ENCODE measurements at regions not wholly inside any gene's neighbourhood (a gene's known extent, or its start where the extent isn't known, plus 50 kb on each side); places are given as distances from the start of the nearest gene placed in this dataset.
A peak's percentile ranks its signal among the peaks of the same experiment; 100 is the strongest.

DNA sequence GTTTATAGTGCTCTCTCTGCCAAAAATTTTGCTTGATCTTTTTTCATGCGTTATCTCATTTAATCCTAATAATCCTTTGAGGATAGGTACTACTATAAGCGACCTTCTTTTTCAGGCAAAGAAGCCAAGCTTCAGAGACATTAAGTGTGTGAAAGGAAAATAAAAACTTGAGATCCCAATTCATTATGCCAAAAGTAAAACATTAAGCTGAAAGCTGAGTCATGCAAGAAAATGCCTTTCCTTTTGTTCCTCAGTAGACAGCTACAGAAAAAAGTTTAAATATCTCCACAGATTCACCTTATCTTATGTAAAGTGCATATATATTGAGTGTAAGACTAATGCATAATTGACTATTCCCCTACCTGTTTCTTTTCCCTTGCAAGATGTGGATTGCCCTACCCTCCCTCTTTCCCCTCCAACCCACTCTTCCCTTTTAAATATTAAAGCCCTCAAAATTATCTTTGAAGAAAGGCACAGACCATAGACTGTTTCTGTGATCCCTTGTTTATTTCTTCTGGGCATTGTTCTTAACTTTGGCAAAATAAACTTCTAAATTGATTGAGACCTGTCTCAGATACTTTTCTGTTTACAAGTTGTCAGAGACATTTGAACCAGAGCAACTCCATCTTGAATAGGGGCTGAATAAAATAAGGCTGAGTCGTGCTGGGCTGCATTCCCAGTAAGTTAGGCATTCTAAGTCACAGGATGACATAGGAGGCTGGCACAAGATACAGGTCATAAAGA is 1139.9 kb upstream of the LRRN3 start:
- TF ChIP-seq, protein P1, sequence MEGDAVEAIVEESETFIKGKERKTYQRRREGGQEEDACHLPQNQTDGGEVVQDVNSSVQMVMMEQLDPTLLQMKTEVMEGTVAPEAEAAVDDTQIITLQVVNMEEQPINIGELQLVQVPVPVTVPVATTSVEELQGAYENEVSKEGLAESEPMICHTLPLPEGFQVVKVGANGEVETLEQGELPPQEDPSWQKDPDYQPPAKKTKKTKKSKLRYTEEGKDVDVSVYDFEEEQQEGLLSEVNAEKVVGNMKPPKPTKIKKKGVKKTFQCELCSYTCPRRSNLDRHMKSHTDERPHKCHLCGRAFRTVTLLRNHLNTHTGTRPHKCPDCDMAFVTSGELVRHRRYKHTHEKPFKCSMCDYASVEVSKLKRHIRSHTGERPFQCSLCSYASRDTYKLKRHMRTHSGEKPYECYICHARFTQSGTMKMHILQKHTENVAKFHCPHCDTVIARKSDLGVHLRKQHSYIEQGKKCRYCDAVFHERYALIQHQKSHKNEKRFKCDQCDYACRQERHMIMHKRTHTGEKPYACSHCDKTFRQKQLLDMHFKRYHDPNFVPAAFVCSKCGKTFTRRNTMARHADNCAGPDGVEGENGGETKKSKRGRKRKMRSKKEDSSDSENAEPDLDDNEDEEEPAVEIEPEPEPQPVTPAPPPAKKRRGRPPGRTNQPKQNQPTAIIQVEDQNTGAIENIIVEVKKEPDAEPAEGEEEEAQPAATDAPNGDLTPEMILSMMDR (IDR thresholded peaks at IDR 0.05; ENCODE audit: insufficient read depth, low read length, severe bottlenecking): no peak
- Histone ChIP-seq H3K4me3 (ENCODE audit: low read depth, low read length) (no peak overlapping the region), H3K36me3 (ENCODE audit: control insufficient read depth, insufficient read depth, low read length) (no peaks in the 10 kb centered on the region), H3K27me3 (ENCODE audit: control insufficient read depth, insufficient read depth, low read length) (no peaks in the 10 kb centered on the region)
- FAIRE-seq (no peak), DNase-seq (ENCODE audit: low read depth) (no peak)

DNA sequence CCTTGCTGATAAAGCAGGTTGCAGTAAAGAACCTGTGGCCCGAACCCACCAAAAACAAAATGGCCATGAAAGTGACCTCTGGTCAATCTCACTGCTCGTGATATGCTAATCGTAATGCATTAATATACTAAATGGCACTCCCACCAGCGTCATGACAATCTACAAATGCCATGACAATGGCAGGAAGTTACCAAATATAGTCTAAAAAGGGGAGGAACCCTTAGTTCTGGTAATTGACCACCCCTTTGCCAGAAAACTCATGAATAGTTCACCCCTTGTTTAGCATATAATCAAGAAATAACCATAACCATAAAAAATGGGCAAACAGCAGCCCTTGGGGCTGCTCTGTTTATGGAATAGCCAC is 1139.4 kb upstream of the LRRN3 start:
- FAIRE-seq: no peak
- H3K36me3 ChIP-seq (ENCODE audit: control insufficient read depth, insufficient read depth, low read length): no peaks in the 10 kb centered on the region

DNA sequence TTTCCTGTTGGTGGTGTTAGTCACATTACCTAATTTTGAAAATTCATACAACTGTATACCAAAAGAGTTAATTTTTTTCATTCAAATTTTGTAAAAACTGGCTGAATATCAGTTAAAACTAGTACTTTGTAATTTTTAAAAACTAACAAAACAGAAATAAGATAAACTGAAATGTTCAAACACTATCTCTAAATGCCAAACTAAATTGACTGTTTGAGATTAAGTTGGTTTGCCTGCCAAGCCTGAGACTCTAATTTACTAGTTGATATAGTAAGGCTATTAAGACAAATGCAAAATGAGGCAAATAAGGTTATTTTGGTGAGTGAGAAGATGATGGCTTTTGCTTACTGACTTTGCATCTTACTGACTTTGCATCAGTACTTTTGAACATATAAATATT is 1134.9 kb upstream of the LRRN3 start:
- Histone ChIP-seq H3K27me3 (ENCODE audit: control insufficient read depth, insufficient read depth, low read length) (no peaks in the 10 kb centered on the region), H3K36me3 (ENCODE audit: control insufficient read depth, insufficient read depth, low read length) (no peaks in the 10 kb centered on the region), H3K4me3 (ENCODE audit: low read depth, low read length) (no peak overlapping the region)
- DNase-seq (ENCODE audit: low read depth): no peak
- TF ChIP-seq, protein P1 (IDR thresholded peaks at IDR 0.05; ENCODE audit: insufficient read depth, low read length, severe bottlenecking): no peak
- FAIRE-seq: no peak

More for the DNA sequence above, 1139.4 kb upstream of the LRRN3 start:
- no peaks in the 10 kb centered on the region for H3K27me3 ChIP-seq (ENCODE audit: control insufficient read depth, insufficient read depth, low read length)
- TF ChIP-seq, protein P1 (IDR thresholded peaks at IDR 0.05; ENCODE audit: insufficient read depth, low read length, severe bottlenecking): no peak
- no peak for DNase-seq (ENCODE audit: low read depth)
- H3K4me3 ChIP-seq (ENCODE audit: low read depth, low read length): no peak overlapping the region

DNA sequence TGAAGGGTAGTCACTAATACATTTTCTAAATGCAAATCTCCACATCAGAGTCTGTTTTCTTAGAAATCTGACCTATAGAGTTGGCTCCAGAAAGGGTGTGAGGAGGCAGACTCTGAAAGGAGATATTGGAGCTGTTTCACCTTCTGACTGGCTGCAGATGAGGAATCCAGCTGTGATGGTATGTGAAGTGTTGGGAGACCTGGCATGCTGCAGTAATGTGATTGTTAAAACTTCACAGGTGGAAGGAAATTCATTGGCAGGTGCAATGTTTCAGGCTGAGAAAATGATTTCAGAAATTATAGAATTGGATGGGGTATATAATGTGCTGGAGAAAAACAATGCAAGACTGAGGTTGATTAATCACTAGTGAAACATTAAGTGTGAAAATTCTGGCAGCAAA is 1134.0 kb upstream of the LRRN3 start:
- TF ChIP-seq, protein P1 (IDR thresholded peaks at IDR 0.05; ENCODE audit: insufficient read depth, low read length, severe bottlenecking): no peak
- DNase-seq (ENCODE audit: low read depth): no peak
- H3K27me3 ChIP-seq (ENCODE audit: control insufficient read depth, insufficient read depth, low read length): no peaks in the 10 kb centered on the region
- no peak for FAIRE-seq
- H3K36me3 ChIP-seq (ENCODE audit: control insufficient read depth, insufficient read depth, low read length): no peaks in the 10 kb centered on the region
- no peak overlapping the region for H3K4me3 ChIP-seq (ENCODE audit: low read depth, low read length)

DNA sequence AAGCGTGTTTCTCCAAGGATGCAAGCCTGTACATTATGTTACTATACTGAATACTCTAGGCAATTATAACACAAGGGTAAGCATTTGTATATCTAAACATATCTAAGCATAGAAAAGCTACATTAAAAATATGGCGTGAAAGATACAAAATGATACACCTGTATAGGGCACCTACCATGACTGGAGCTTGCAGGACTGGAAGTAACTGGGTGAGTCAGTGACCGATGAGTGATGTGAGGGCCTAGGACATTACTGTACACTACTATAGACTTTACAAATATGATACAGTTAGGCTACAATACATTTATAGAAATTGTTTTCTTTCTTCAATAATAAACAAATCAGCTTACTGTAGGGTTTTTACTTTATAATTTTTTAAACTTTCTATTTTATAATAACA is 1127.2 kb upstream of the LRRN3 start:
- TF ChIP-seq, protein P1 (IDR thresholded peaks at IDR 0.05; ENCODE audit: insufficient read depth, low read length, severe bottlenecking): no peak
- FAIRE-seq (no peak), DNase-seq (ENCODE audit: low read depth) (peak; percentile 35)
- no peaks in the 10 kb centered on the region for H3K27me3 ChIP-seq (ENCODE audit: control insufficient read depth, insufficient read depth, low read length)
- no peaks in the 10 kb centered on the region for H3K36me3 ChIP-seq (ENCODE audit: control insufficient read depth, insufficient read depth, low read length)
- no peak overlapping the region for H3K4me3 ChIP-seq (ENCODE audit: low read depth, low read length)

DNA sequence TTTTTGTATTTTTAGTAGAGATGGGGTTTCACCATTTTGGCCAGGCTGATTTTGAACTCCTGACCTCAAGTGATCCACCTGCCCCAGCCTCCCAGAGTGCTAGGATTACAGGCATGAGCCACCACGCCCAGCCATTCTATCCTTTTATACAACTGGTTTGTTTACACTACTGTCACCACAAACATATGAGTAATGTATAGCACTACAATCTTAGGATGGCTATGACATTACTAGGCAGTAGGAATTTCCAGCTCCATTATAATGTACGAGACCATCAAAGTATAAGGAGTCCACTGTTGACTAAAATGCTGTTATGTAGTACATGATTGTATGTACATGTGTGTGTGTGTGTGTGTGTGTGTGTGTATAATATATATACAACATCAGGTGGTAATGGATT is 1126.1 kb upstream of the LRRN3 start:
- Histone ChIP-seq H3K4me3 (ENCODE audit: low read depth, low read length) (no peak overlapping the region), H3K27me3 (ENCODE audit: control insufficient read depth, insufficient read depth, low read length) (no peaks in the 10 kb centered on the region), H3K36me3 (ENCODE audit: control insufficient read depth, insufficient read depth, low read length) (no peaks in the 10 kb centered on the region)
- TF ChIP-seq, protein P1 (IDR thresholded peaks at IDR 0.05; ENCODE audit: insufficient read depth, low read length, severe bottlenecking): no peak
- peak; percentile 73 for DNase-seq (ENCODE audit: low read depth)
- no peak for FAIRE-seq

Measured in bronchial epithelial cell (primary cell).